ENCODE measurements at regions not wholly inside any gene's neighbourhood (a gene's known extent, or its start where the extent isn't known, plus 50 kb on each side); places are given as distances from the start of the nearest gene placed in this dataset.

GRCh38 chrX:38992441-38993096, 191.3 kb downstream of the MID1IP1 start:
- no peak for DNase-seq

DNA sequence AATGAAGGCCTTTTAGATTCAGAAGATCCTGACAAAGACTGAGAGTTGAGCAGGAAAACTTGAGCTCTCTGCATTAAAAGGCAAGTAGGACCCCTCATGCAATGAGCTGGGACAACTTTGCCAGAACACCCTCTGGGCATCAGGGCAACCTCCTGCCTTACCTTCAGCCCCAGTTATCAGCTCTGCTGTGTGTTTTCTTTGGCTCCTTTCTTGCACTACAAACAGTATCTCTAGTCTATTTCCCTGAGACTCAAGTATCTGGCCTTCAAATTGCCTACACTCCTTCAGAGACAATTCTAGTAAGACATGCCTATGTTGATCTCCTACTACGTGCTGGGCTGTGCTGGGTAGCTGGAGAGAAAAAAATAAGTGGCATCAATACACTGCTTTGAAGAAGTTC, 192.2 kb downstream of the MID1IP1 start:
- no peak for DNase-seq

DNA sequence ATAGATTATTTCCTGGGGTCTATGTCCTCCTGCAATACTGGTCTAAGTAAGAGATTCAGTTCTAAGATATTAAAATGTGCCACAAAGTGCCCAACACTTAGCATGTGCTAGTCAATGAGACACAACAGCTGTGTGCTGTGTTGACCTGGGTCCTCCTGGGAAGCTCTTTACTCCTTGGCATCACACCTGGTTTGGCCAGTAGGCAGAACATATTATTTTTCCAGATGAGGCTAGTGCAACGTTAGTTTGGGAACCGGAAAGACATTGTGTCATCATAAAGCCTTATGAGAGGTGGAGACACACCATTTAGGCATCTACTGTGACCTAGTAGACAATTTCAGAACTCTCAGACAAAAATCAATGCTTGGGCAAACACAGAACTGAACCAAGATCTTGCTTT, 197.8 kb downstream of the MID1IP1 start:
- no peak for DNase-seq

- no peak for DNase-seq
These were observed 198.9 kb downstream of the MID1IP1 start for GRCh38 chrX:38999967-39000745.

DNA sequence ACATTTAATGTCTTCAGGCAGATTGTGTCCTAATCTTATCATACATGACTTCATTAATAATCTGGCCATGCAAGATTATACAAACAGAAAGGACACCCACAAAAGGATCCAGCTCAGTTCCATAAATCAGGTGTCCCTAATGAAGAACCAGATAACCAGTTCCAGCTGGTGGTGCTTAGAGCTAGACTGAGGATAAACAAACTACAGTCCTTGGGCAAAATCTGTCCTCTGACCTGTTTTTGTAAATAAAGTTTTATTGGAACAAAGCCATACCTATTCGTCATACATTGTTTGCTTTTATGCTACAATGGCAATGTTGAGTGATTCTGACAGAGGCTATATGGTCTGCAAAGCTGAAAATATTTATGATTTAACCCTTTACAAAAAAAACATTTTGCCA, 199.5 kb downstream of the MID1IP1 start:
- no peak for DNase-seq

DNA sequence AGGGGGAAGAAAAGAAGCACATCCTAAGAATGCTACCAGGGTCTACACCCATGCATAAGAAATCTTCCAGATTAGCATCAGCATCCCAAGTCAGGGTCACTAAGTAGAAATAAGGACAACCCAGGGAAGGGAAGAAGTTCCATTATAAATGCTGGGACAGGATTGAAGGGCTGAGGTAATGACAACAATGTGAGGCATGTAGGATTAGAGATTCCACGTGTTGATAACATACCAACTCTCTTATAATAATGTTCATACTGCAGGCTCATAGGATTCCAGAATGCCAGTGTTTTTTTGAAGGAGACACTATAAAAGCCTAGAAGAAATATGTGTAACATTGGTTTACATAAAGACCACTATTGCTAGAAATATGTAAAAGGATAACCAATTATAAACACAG, 201.2 kb downstream of the MID1IP1 start:
- DNase-seq: no peak

DNA sequence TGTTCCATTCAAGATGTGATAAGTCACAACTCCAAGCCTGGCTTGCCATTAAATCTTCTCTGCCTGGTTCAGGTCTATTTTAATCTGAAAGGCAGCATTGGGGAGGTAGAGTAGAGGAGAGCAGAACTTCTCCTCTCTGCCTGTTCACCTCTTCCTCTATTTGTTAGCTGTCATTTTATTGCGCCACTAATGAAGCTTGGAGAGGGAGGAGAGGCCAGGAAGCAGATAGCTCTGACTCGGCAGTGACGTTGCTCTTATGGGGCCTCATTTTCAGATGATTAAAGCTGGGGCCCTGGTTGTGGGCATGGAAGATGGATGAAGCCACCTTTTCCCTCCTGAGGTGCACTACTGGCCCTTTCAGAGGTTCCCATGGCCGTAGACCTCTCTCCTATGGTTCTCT, 207.3 kb downstream of the MID1IP1 start:
- DNase-seq: no peak

- DNase-seq: no peak
These were observed 210.4 kb downstream of the MID1IP1 start for GRCh38 chrX:39011454-39012221.

- no peak for DNase-seq
These were observed 211.4 kb downstream of the MID1IP1 start for GRCh38 chrX:39012621-39013111.

DNA sequence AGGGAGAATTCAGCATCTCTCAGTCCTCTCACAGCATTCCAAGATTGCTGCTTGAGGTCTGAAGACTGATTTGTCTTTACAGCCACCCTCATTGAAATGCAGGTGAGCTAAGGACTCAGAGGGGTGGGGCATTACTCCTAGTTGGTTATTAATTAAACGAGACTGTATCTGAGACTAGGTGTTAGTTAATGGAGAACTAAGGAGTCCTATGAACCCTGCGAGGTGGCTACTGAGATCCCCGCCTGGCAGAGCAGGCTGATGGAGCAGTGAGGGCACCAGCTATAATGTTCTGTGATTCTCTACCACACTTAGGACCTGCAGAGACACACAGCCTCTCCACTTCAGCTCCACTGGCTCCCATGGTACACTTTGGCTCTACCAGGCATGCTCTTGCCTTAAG, 215.3 kb downstream of the MID1IP1 start:
- DNase-seq: no peak

- DNase-seq: no peak
These were observed 215.8 kb downstream of the MID1IP1 start for GRCh38 chrX:39017077-39017476.

DNA sequence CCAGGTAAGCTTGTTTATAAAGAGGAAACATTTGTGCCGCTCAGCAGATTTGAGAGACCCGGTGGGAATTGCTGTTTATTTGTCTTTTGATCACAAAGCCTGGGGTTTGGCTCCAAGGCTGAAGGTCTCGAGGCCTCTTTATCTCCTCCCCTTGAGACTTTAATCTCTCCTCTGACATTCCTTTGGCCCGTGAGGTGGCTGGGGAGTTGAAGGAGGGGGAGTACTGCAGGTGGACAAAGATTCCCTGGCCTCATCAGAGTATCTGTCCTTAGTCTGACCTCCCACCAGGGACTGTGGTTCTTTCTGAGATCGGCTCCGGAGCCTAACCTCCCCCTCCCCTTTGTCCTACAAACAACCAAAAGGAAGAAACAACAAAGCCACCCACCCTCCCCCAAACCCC, 216.5 kb downstream of the MID1IP1 start:
- DNase-seq: no peak

- no peak for DNase-seq
These were observed 217.3 kb downstream of the MID1IP1 start for GRCh38 chrX:39018541-39018940.

DNA sequence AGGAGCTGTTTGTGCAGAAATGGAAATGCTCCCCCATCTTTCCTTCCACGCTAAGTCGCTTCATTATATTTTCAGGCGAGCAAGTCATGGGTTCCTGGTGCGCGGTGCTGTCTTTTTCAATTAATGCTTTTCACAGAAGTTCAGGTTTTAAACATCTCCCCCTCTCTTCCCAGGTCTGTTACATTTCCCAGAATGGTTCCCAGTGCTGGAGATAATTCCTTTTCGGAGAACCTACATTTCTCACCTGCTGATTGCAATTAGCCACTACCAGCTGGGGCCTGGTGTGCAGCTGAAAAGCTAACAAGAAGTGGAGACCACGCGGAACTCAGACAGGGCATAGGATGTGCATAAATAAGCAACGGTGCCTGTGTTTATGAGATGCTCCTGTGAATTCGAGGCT, 217.8 kb downstream of the MID1IP1 start:
- no peak for DNase-seq

- no peak for DNase-seq
These were observed 218.9 kb downstream of the MID1IP1 start for GRCh38 chrX:39020051-39020669.

DNA sequence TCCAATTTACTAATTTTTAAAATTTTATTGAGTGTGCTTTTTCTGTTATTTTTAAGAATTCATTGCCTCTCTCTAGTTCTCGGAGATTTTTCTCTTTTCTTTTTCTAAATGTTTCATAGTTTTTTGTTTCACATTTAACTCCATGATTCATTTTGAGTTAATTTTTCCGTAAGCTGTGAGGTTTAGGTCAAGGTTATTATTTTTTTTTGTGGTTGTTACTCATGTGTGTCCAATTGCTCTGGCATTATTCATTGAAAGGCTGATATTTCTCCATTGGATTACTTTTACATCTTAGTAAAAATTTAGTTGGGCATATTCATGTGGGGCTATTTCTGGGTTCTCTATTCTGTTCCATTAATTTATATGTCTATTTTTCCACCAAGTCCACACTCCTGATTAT, 220.8 kb downstream of the MID1IP1 start:
- DNase-seq: no peak

- DNase-seq: no peak
These were observed 228.0 kb downstream of the MID1IP1 start for GRCh38 chrX:39029221-39029620.

DNA sequence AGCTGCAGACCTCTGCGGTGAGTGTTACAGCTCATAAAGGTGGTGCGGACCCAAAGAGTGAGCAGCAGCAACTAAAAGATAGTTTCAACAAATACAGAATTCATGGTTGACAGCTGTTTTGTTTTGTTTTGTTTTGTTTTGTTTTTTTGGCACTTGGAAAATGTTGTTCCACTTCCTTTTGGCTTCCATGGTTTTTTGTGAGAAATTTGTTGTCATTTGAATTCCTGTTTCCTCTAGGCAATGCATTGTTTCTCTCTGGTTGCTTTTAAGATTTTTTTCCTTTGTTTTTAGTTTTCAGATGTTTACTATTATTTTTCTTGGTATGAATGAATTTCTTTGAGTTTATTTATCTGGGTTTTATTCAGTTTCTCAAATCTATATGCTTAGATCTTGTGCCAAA, 229.4 kb downstream of the MID1IP1 start:
- DNase-seq: no peak

DNA sequence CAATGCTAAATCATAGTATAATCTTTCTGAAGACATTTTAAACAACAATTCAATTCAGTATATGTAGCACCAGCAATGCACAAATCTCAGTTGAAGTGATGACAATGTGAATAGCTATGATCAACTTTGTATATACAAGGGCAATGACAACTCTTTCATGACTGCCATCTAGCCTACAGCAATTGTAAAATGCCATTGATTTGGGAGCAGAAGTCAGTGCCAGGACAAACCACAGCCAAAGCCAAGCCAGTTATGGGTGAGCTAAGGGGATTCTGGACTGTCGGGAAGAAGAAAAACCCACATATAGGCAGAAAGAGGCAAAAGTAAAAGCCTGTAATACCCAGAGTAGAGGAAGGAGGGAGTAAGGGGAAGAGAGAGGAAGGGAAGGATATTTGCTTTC, 238.6 kb downstream of the MID1IP1 start:
- DNase-seq: no peak

DNA sequence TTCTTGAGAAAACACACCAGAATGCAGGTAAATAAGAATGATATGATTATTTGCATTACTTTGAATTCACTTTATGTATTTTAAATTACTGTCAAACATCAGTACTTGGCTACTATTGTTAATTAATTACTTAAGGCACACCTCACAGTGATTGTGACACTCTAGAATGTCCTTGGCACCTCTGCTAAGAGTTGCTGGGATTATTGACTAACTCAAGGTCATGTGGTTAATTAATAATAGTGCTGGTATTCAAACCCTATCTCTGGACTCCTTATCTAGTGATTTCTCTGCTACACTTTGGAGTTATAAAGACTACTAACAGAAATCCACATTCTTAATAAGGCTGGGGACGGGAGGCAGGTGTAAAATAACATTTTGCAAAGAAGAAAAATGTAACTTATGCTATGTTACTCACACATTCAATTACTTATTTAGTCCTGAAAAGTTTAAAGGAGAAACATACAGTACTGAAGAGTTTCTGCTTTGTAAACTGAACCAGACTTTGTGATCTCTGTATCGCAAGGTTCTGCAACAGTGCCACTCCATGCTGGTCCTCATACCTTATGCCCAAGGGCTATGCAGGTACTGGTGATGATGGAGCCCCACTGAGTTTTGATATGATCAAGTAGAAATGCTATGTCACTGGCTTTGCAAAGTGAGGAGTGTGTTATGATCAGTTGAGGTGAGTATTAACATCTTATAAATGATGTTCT, 242.7 kb downstream of the MID1IP1 start:
- no peak for DNase-seq

DNA sequence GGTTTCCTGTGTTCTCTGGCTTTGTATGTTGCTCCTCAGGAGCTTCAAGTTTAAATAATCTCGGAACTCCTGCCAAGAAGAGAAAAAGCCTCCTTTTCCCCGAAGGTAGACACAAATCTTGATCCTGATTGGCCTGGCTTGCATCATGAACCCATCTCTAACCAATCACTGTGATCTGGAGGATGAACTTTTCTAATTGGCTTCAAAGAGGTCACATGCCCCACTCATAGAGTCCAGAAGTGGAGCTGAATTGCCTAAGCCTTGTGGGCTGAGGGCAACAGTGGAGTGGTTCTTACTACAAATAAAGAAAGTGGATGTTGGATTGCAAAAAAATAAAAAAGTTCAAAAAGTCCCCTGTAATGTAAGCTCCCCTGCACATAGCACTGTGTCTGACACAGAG, 245.9 kb downstream of the MID1IP1 start:
- no peak for DNase-seq

- no peak for DNase-seq
These were observed 248.7 kb downstream of the MID1IP1 start for GRCh38 chrX:39049975-39050374.

DNA sequence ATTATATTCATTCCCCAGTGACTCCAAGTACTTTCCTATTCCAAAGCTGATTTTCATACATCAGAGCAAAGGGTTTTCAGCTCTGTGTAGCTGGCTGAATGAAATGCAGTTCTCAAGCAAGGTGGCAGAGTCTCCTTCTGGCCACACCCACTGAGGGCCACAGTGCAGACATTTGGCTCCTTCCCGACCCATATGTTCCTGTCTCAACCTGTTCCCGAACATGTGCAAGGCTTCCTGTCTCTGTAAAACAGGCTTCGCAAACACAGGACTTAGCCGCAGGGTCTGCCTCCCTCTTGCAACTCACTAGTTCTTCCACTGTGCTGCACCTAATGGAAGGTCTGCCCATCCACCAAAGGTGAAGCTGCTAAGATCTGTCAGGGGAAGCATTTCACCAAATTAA, 249.2 kb downstream of the MID1IP1 start:
- DNase-seq: no peak
